ENCODE measurements at regions not wholly inside any gene's neighbourhood (a gene's known extent, or its start where the extent isn't known, plus 50 kb on each side); places are given as distances from the start of the nearest gene placed in this dataset.

DNA sequence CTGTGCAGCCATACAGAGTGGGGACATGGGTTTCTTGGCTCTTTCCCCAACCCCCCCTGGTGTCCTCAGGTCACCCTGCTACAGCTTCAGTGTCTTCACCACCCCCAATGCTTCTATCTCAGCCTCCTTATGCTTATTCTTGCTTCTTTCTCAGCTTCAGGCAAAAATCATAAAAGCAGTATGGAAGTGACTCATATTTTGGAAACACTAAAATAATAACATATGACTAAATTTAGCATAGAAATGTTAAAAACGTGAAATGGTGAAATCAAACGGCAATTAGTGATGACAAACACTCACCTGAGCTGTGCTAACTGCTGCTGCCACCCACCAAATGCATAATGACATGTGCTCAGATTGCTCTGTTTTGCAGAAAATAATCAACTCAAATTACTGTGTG lies 475.2 kb upstream of the EPHA3 start:
- TF ChIP-seq POLR2A (IDR thresholded peaks at IDR 0.05), result no peak
- TF ChIP-seq, protein P1, sequence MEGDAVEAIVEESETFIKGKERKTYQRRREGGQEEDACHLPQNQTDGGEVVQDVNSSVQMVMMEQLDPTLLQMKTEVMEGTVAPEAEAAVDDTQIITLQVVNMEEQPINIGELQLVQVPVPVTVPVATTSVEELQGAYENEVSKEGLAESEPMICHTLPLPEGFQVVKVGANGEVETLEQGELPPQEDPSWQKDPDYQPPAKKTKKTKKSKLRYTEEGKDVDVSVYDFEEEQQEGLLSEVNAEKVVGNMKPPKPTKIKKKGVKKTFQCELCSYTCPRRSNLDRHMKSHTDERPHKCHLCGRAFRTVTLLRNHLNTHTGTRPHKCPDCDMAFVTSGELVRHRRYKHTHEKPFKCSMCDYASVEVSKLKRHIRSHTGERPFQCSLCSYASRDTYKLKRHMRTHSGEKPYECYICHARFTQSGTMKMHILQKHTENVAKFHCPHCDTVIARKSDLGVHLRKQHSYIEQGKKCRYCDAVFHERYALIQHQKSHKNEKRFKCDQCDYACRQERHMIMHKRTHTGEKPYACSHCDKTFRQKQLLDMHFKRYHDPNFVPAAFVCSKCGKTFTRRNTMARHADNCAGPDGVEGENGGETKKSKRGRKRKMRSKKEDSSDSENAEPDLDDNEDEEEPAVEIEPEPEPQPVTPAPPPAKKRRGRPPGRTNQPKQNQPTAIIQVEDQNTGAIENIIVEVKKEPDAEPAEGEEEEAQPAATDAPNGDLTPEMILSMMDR (IDR thresholded peaks at IDR 0.05), result no peak
